Loucy (cell line): ENCODE measurements at regions not wholly inside any gene's neighbourhood (a gene's known extent, or its start where the extent isn't known, plus 50 kb on each side); places are given as distances from the start of the nearest gene placed in this dataset.

Experiments used
- H2AFZ ChIP-seq: fragments of 200-600 bp; sonication (generic); 2 replicates; pipeline ENCODE4 v1.6.0; 2016; ENCODE audit warnings: antibody characterized with exemption, mild to moderate bottlenecking, low read length, moderate library complexity
- H3F3A ChIP-seq: fragments of 200-600 bp; 2 replicates; pipeline ENCODE4 v1.6.0; 2016; ENCODE audit warnings: antibody characterized with exemption, low read depth, mild to moderate bottlenecking
- H3K27me3 ChIP-seq: fragments of 200-600 bp; sonication (generic); 2 replicates; pipeline ENCODE4 v1.6.1; 2014; ENCODE audit warnings: low read length, mild to moderate bottlenecking; ENCODE audit not compliant: insufficient read depth, poor library complexity, severe bottlenecking
- H3K36me3 ChIP-seq: fragments of 200-600 bp; sonication (generic); 2 replicates; pipeline ENCODE4 v1.6.1; 2016; ENCODE audit warnings: low read length; ENCODE audit not compliant: insufficient read depth
- H3K4me1 ChIP-seq: fragments of 200-600 bp; sonication (generic); 2 replicates; pipeline ENCODE4 v1.5.1; 2014; ENCODE audit warnings: low read length, mild to moderate bottlenecking; ENCODE audit not compliant: insufficient read depth, poor library complexity, severe bottlenecking
- H3K4me2 ChIP-seq: fragments of 200-600 bp; sonication (generic); 2 replicates; pipeline ENCODE4 v1.6.0; 2014; ENCODE audit warnings: antibody characterized with exemption, low read length, low read depth, mild to moderate bottlenecking; ENCODE audit not compliant: poor library complexity, severe bottlenecking
- H3K4me3 ChIP-seq: fragments of 200-600 bp; sonication (generic); 2 replicates; pipeline ENCODE4 v1.5.1; 2014; ENCODE audit warnings: low read length, mild to moderate bottlenecking, mixed read lengths; ENCODE audit not compliant: poor library complexity, severe bottlenecking
- H3K79me2 ChIP-seq: fragments of 200-600 bp; sonication (generic); 2 replicates; pipeline ENCODE4 v1.6.1; 2014; ENCODE audit warnings: low read length; ENCODE audit not compliant: insufficient read depth
- H3K9ac ChIP-seq: fragments of 200-600 bp; sonication (generic); 2 replicates; pipeline ENCODE4 v1.6.0; 2014; ENCODE audit warnings: mild to moderate bottlenecking, low read depth, low read length, moderate library complexity; ENCODE audit not compliant: poor library complexity, severe bottlenecking
- H3K9me2 ChIP-seq: fragments of 200-600 bp; sonication (generic); replicated peaks from 2 replicates; pipeline ENCODE4 v1.6.1; 2016; ENCODE audit warnings: low read depth, low read length, mixed read lengths
- H3K9me3 ChIP-seq: fragments of 200-600 bp; sonication (generic); 2 replicates; pipeline ENCODE4 v1.6.1; 2014; ENCODE audit warnings: mild to moderate bottlenecking, antibody characterized with exemption, low read length, low read depth; ENCODE audit not compliant: insufficient read depth
- H4K20me1 ChIP-seq: fragments of 200-600 bp; sonication (generic); 2 replicates; pipeline ENCODE4 v1.6.0; 2014; ENCODE audit warnings: antibody characterized with exemption, low read length, mild to moderate bottlenecking; ENCODE audit not compliant: insufficient read depth, poor library complexity, severe bottlenecking
- EZH2phosphoT487 ChIP-seq: fragments of 200-600 bp; IDR thresholded peaks from 2 replicates; pipeline ENCODE4 v1.6.1; 2018; ENCODE audit warnings: antibody characterized with exemption, mild to moderate bottlenecking, moderate library complexity, borderline replicate concordance
- TF ChIP-seq, protein P1 (sequence below): fragments of 200-600 bp; sonication (generic); conservative IDR thresholded peaks from 2 replicates; pipeline ENCODE4 v1.5.1; 2014; ENCODE audit warnings: mild to moderate bottlenecking, antibody characterized with exemption, low read length

DNA sequence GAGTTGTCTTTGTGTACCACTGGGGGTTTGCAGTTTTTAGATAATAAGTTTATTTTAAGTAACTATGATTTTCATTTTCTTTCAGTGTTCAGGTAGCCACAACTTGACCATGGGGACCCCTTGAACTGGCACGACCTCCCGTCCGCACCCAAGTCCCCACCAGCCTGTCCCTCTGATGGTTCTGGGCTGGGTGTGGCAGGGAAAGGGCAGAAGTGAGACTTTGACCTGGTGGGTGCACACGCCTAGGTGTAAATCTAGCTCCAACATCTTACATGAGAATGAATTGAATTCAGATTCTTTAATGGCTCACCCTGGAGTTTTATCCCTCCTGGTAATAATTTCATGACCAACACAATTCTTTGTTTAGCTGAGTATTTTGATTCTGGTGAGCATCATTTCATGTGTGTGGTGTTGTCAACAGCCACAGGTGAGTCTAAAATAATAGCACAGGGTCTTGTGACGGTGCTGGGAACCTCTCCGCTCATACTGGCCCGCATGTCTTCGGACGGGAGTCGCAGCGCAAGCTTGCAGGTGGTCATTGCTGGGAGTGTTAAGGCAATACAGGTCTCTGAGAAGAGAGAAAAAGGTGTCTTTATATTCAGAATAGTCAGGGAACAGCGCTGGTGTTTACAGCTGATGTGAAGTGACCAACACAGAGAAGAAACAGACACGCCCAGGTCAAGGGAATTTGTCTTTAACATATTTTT is 50.8 kb upstream of the POFUT2 start:
- no peaks in the 10 kb centered on the region for H3K4me1 ChIP-seq
- no peaks in the 10 kb centered on the region for H3K9me3 ChIP-seq
- no peaks in the 10 kb centered on the region for H3K79me2 ChIP-seq
- H3K36me3 ChIP-seq = no peaks in the 10 kb centered on the region
- H2AFZ ChIP-seq = no peak overlapping the region
- H3F3A ChIP-seq = no peaks in the 10 kb centered on the region
- TF ChIP-seq EZH2phosphoT487 = no peak
- TF ChIP-seq, protein P1, sequence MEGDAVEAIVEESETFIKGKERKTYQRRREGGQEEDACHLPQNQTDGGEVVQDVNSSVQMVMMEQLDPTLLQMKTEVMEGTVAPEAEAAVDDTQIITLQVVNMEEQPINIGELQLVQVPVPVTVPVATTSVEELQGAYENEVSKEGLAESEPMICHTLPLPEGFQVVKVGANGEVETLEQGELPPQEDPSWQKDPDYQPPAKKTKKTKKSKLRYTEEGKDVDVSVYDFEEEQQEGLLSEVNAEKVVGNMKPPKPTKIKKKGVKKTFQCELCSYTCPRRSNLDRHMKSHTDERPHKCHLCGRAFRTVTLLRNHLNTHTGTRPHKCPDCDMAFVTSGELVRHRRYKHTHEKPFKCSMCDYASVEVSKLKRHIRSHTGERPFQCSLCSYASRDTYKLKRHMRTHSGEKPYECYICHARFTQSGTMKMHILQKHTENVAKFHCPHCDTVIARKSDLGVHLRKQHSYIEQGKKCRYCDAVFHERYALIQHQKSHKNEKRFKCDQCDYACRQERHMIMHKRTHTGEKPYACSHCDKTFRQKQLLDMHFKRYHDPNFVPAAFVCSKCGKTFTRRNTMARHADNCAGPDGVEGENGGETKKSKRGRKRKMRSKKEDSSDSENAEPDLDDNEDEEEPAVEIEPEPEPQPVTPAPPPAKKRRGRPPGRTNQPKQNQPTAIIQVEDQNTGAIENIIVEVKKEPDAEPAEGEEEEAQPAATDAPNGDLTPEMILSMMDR = no peak
- no peak overlapping the region for H3K9ac ChIP-seq
- H3K9me2 ChIP-seq = no peaks in the 10 kb centered on the region
- no peak overlapping the region for H3K4me3 ChIP-seq
- no peaks in the 10 kb centered on the region for H3K27me3 ChIP-seq
- no peaks in the 10 kb centered on the region for H4K20me1 ChIP-seq
- H3K4me2 ChIP-seq = no peak overlapping the region

DNA sequence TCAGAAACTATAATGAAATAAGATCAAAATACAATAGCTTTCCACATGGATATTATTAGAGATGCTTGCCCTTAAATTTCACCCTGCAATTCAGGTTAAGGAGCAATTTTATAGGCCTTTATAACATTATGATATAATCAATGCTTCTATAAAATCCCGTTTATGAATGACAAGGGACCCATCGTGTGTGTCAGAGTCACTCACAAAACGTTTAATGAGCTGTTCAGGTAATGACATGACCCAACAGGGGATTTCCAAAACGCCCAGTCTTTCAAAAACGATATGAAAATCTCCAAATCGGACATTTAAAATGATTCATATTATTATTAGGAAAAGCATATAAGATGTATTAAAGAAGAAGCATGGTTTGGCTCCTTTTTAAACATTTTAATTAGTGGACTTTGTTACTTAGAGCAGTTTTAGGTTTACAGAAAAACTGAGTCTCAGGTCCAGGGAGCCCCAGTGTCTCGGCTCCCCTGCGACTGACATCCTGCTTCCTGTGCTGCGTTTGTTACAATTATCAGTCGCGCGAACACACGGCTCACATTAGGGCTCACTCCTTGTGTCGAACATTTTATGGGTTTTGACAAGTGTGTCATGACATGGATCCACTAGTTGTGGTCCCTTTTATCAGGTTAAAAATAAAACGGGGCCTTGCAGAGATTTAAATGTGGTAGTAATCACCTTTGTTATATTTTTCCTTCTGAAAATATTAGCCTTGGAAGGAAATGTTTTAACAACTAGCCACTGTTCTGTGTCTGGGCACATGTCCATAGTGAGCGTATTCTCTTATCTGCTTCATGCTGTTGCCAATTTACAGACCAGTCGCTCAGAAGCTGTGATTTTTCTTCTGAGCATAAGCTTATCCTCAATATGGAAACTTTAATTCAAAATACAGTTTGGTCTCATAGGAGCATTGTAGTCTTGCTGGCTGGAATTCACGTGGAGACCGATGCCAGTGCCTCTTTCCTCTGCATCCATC is 52.0 kb upstream of the POFUT2 start:
- no peak overlapping the region for H3K4me3 ChIP-seq
- H3K9ac ChIP-seq = no peak overlapping the region
- H3K9me3 ChIP-seq = no peaks in the 10 kb centered on the region
- no peaks in the 10 kb centered on the region for H3K36me3 ChIP-seq
- H3K4me1 ChIP-seq = no peaks in the 10 kb centered on the region
- H3F3A ChIP-seq = no peaks in the 10 kb centered on the region
- H4K20me1 ChIP-seq = no peaks in the 10 kb centered on the region
- no peaks in the 10 kb centered on the region for H3K79me2 ChIP-seq
- no peak overlapping the region for H2AFZ ChIP-seq
- H3K4me2 ChIP-seq = no peak overlapping the region
- TF ChIP-seq EZH2phosphoT487 = no peak
- TF ChIP-seq, protein P1 = no peak
- no peaks in the 10 kb centered on the region for H3K27me3 ChIP-seq
- no peaks in the 10 kb centered on the region for H3K9me2 ChIP-seq

DNA sequence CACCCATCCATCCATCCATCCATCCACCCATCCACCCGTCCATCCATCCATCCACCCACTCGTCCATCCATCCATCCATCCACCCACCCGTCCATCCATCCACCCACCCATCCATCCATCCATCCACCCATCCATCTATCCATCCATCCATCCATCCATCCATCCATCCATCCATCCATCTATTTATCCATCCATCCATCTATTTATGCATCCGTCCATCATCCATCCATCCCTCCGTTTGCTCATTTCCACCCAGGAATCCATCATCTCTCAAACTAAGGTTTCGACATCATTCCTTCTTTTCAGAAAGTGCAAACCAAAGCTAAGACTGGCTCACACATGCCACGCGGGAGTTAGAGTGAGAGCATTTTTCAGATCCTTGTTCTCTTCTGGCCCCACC is 52.8 kb upstream of the POFUT2 start:
- Histone ChIP-seq H3F3A (no peaks in the 10 kb centered on the region), H3K9me2 (no peaks in the 10 kb centered on the region), H3K27me3 (no peaks in the 10 kb centered on the region), H4K20me1 (no peaks in the 10 kb centered on the region), H3K79me2 (no peaks in the 10 kb centered on the region), H3K4me2 (no peak overlapping the region), H3K36me3 (no peaks in the 10 kb centered on the region), H3K9me3 (no peaks in the 10 kb centered on the region), H3K4me3 (no peak overlapping the region), H3K9ac (no peak overlapping the region), H3K4me1 (no peaks in the 10 kb centered on the region), H2AFZ (no peak overlapping the region)
- TF ChIP-seq, protein P1 = no peak
- no peak for TF ChIP-seq EZH2phosphoT487
